NCI-H187 (cell line): ENCODE measurements at regions not wholly inside any gene's neighbourhood (a gene's known extent, or its start where the extent isn't known, plus 50 kb on each side); places are given as distances from the start of the nearest gene placed in this dataset.
"Not testable (repeated sequence)": the region's sequence is repeated elsewhere in the genome, so short reads cannot be mapped to it uniquely, and the experiment has no call there.

Experiments
- DNase-seq, 2 experiments: peaks; one replicate each; lab custom pipeline; 2025; lab: John Stamatoyannopoulos, UW

GRCh38 chr6:112401083-112401482 lies 54.0 kb downstream of the RFPL4B start:
- no peak for DNase-seq

GRCh38 chr6:112407101-112407590 lies 60.0 kb downstream of the RFPL4B start:
- DNase-seq, result no peak

- DNase-seq, result no peak
Measured at GRCh38 chr6:112408522-112408921, 61.4 kb downstream of the RFPL4B start.

- no peak for DNase-seq
Measured at GRCh38 chr6:112409311-112409710, 62.2 kb downstream of the RFPL4B start.

GRCh38 chr6:112413780-112414179 lies 66.7 kb downstream of the RFPL4B start:
- no peak for DNase-seq

GRCh38 chr6:112415366-112415765 lies 68.2 kb downstream of the RFPL4B start:
- DNase-seq, result no peak

- DNase-seq, result no peak
Measured at GRCh38 chr6:112416866-112417265, 69.7 kb downstream of the RFPL4B start.

GRCh38 chr6:112427011-112427410 lies 79.9 kb downstream of the RFPL4B start:
- DNase-seq, result not testable (repeated sequence)

- DNase-seq, result no peak
Measured at GRCh38 chr6:112427499-112427898, 80.4 kb downstream of the RFPL4B start.

GRCh38 chr6:112428477-112428876 lies 81.3 kb downstream of the RFPL4B start:
- no peak for DNase-seq

- DNase-seq, result no peak
Measured at GRCh38 chr6:112429226-112429625, 82.1 kb downstream of the RFPL4B start.

GRCh38 chr6:112431803-112432202 lies 84.7 kb downstream of the RFPL4B start:
- DNase-seq, result no peak

- DNase-seq, result no peak
Measured at GRCh38 chr6:112432853-112433252, 85.7 kb downstream of the RFPL4B start.

GRCh38 chr6:112433457-112433856 lies 86.3 kb downstream of the RFPL4B start:
- DNase-seq, result no peak

GRCh38 chr6:112434896-112435435 lies 87.8 kb downstream of the RFPL4B start:
- no peak for DNase-seq

- no peak for DNase-seq
Measured at GRCh38 chr6:112437058-112437457, 89.9 kb downstream of the RFPL4B start.

GRCh38 chr6:112439010-112439409 lies 91.9 kb downstream of the RFPL4B start:
- no peak for DNase-seq

GRCh38 chr6:112439432-112439831 lies 92.3 kb downstream of the RFPL4B start:
- DNase-seq, result no peak

- DNase-seq, result no peak
Measured at GRCh38 chr6:112441607-112442006, 94.5 kb downstream of the RFPL4B start.

GRCh38 chr6:112443179-112444065 lies 96.3 kb downstream of the RFPL4B start:
- DNase-seq, result no peak

- DNase-seq, result not testable (repeated sequence)
Measured at GRCh38 chr6:112448786-112449185, 101.7 kb downstream of the RFPL4B start.

GRCh38 chr6:112450663-112451062 lies 103.5 kb downstream of the RFPL4B start:
- no peak for DNase-seq

GRCh38 chr6:112457886-112458285 lies 110.8 kb downstream of the RFPL4B start:
- DNase-seq, result no peak
